ENCODE measurements at regions not wholly inside any gene's neighbourhood (a gene's known extent, or its start where the extent isn't known, plus 50 kb on each side); places are given as distances from the start of the nearest gene placed in this dataset.
"Not testable (repeated sequence)": the region's sequence is repeated elsewhere in the genome, so short reads cannot be mapped to it uniquely, and the experiment has no call there.

DNA sequence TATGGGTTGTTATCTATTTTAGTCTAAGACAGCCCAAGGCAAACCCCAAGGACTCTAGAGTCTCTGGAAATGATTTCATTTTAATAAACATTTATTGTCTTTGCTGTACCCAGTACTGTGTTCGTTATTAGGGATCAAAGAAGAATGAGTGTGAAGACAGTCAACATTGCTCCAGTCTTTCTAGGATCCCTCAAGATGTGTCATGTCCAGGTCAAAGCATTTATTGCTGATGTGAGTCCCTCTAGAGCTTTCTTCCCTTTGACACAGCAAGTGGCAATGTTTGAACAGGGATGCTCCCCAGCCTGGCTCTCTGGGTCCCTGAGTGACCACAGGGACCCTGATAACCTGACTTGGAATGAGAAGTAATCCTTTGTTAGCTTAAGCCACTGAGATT, 123.1 kb upstream of the STK17B start:
- no peaks in the 10 kb centered on the region for H3K36me3 Mint-ChIP-seq (ENCODE audit: insufficient read depth, unreplicated experiment)

DNA sequence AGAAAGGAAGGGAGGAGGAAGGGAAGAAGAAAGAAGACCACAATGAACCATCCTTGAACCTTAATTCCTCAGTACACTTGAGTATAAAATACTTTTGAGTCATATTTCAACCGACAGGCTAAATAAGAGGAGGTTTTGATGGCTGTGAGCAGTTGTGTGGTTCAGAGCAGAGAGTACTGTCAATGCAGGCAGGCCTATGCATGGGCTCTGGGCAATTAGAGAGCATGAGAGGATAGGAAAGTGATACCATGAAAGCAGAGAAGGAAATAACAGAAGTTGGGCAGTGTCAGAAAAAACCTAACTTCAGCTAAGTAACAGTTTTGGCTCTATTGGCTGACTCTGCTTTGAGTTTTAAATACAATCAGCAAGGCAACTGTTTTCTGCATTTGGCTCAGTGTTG, 123.6 kb upstream of the STK17B start:
- H3K36me3 Mint-ChIP-seq (ENCODE audit: insufficient read depth, unreplicated experiment): no peaks in the 10 kb centered on the region
- intact Hi-C loops (cut with micrococcal nuclease): loop anchor here (2.0 kb wide), 1 partner anchor 306 kb away; no protein-coding TSS in a partner anchor
- TF ChIP-seq CTCF (IDR thresholded peaks at IDR 0.05; ENCODE audit: unreplicated experiment): no peak
- no peaks in the 10 kb centered on the region for H3K27me3 Mint-ChIP-seq (ENCODE audit: insufficient read depth, unreplicated experiment)
- POLR2A ChIA-PET: interaction anchor here (0.9 to 2.8 kb wide), 2 partner anchors 125 to 127 kb away, joined by 3 to 11 read pairs; no protein-coding TSS in a partner anchor
- CTCF ChIA-PET: interaction anchor here (0.7 to 3.0 kb wide), 7 partner anchors 8 to 1031 kb away, joined by 3 to 19 read pairs (median 4); no protein-coding TSS in a partner anchor
- no peaks in the 10 kb centered on the region for H3K9me3 Mint-ChIP-seq (ENCODE audit: unreplicated experiment)
- BruUV-seq (replicated peaks): no TSS peak
- no peak for DNase-seq (ENCODE audit: unreplicated experiment)
- peak overlapping the region; percentile 35 for H3K27ac Mint-ChIP-seq (ENCODE audit: low read depth, unreplicated experiment)
- no peak overlapping the region for H3K4me3 Mint-ChIP-seq (ENCODE audit: unreplicated experiment)
- H3K4me1 Mint-ChIP-seq (ENCODE audit: insufficient read depth, unreplicated experiment): peaks cover 36% of the 10 kb centered on the region

More for the DNA sequence above, 123.1 kb upstream of the STK17B start:
- CTCF ChIA-PET: interaction anchor here (0.6 to 3.0 kb wide), 10 partner anchors 9 to 1032 kb away, joined by 3 to 19 read pairs (median 4); no protein-coding TSS in a partner anchor
- Mint-ChIP-seq H3K27ac (ENCODE audit: low read depth, unreplicated experiment) (peak overlapping the region; percentile 35), H3K4me1 (ENCODE audit: insufficient read depth, unreplicated experiment) (peaks cover 36% of the 10 kb centered on the region), H3K4me3 (ENCODE audit: unreplicated experiment) (no peak overlapping the region), H3K9me3 (ENCODE audit: unreplicated experiment) (no peaks in the 10 kb centered on the region), H3K27me3 (ENCODE audit: insufficient read depth, unreplicated experiment) (no peaks in the 10 kb centered on the region)
- BruUV-seq (replicated peaks): no TSS peak
- DNase-seq (ENCODE audit: unreplicated experiment): no peak
- intact Hi-C loops (cut with micrococcal nuclease): loop anchor here (2.0 to 5.0 kb wide), 3 partner anchors 122 to 306 kb away; partner anchors contain the start of gene STK17B
- POLR2A ChIA-PET: interaction anchor here (0.9 to 2.8 kb wide), 2 partner anchors 125 to 127 kb away, joined by 3 to 11 read pairs; no protein-coding TSS in a partner anchor
- no peak for TF ChIP-seq CTCF (IDR thresholded peaks at IDR 0.05; ENCODE audit: unreplicated experiment)

DNA sequence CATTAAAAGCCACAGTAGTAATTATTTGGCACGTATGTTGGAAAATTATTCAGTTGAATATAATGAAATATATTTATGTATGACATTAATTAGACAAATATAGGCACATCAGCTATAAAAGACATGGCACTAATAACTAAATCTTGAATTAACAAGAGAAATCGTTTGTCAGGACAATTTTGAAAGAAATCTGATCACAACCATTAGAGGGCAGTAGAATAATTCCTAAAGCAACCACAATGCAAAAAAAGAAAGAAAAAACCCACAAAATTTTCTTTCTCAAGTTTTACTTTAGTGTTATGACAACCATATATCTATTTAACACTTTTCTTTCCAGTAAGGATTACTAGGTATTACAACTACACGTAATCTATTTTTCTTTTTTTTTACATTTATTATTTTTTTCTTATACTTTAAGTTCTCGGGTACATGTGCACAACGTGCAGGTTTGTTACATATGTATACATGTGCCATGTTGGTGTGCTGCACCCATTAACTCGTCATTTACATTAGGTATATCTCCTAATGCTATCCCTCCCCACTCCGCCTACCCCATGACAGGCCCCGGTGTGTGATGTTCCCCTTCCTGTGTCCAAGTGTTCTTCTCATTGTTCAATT, 126.8 kb upstream of the STK17B start:
- H3K27me3 Mint-ChIP-seq (ENCODE audit: insufficient read depth, unreplicated experiment); DNase-seq (ENCODE audit: unreplicated experiment); H3K27ac Mint-ChIP-seq (ENCODE audit: low read depth, unreplicated experiment); H3K4me3 Mint-ChIP-seq (ENCODE audit: unreplicated experiment); BruUV-seq (replicated peaks); H3K36me3 Mint-ChIP-seq (ENCODE audit: insufficient read depth, unreplicated experiment); H3K9me3 Mint-ChIP-seq (ENCODE audit: unreplicated experiment): not testable (repeated sequence)
- ChIA-PET CTCF (interaction anchor here (0.6 to 2.4 kb wide), 30 partner anchors 7 to 1598 kb away, joined by 3 to 20 read pairs (median 3); no protein-coding TSS in a partner anchor), POLR2A (interaction anchor here (0.5 to 0.7 kb wide), 3 partner anchors 85 to 230 kb away, joined by 3 read pairs; no protein-coding TSS in a partner anchor)
- peaks cover 18% of the 10 kb centered on the region for H3K4me1 Mint-ChIP-seq (ENCODE audit: insufficient read depth, unreplicated experiment)
- TF ChIP-seq CTCF (IDR thresholded peaks at IDR 0.05; ENCODE audit: unreplicated experiment): peak; percentile 63
- intact Hi-C loops (cut with micrococcal nuclease): loop anchor here (1.0 kb wide), 3 partner anchors 39 to 461 kb away; no protein-coding TSS in a partner anchor

DNA sequence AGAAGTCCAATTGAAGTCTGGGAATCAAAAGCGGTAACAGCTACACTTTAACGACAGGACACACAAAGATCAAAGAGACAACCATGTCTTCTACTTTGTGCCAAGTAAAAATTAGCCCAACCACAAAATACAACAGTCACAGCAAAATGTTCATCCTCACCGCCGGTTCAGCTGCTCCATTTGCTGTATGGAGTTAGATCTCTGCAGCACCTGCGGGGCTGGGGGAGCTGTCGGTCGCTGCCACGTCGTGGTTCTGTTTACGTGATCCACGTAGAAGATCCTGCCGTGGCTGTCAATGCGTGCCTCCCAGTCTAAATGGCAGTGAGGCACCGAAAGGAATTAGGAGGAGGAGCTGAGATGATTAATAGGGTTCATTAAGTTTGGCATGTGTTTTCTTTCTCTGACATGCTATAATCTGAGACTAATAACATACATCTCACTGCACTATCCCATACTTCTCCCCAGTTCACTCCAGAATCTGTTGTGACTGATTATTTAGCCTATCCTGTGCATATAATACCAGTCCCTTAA, 136.5 kb upstream of the STK17B start:
- Mint-ChIP-seq H3K36me3 (ENCODE audit: insufficient read depth, unreplicated experiment) (peaks cover 6% of the 10 kb centered on the region), H3K4me1 (ENCODE audit: insufficient read depth, unreplicated experiment) (no peaks in the 10 kb centered on the region), H3K27me3 (ENCODE audit: insufficient read depth, unreplicated experiment) (no peaks in the 10 kb centered on the region), H3K9me3 (ENCODE audit: unreplicated experiment) (no peaks in the 10 kb centered on the region), H3K27ac (ENCODE audit: low read depth, unreplicated experiment) (no peak overlapping the region), H3K4me3 (ENCODE audit: unreplicated experiment) (no peak overlapping the region)
- ChIA-PET POLR2A (interaction anchor here (0.7 kb wide), 1 partner anchor 11 kb away, joined by 3 read pairs; no protein-coding TSS in a partner anchor), CTCF (interaction anchor here (0.8 to 1.3 kb wide), 2 partner anchors 146 to 451 kb away, joined by 3 read pairs; no protein-coding TSS in a partner anchor)
- no peak for DNase-seq (ENCODE audit: unreplicated experiment)
- intact Hi-C loops (cut with micrococcal nuclease): no loop called here
- no TSS peak for BruUV-seq (replicated peaks)
- no peak for TF ChIP-seq CTCF (IDR thresholded peaks at IDR 0.05; ENCODE audit: unreplicated experiment)
